GM19395 (cell line): ENCODE measurements at regions not wholly inside any gene's neighbourhood (a gene's known extent, or its start where the extent isn't known, plus 50 kb on each side); places are given as distances from the start of the nearest gene placed in this dataset.

Source experiments
- ATAC-seq: cut with Tn5 transposase; IDR thresholded peaks from one replicate; pipeline ENCODE4 v1.9.1; 2021; ENCODE audit warnings: mild to moderate bottlenecking, moderate library complexity; ENCODE audit not compliant: unreplicated experiment

GRCh38 chr5:165527577-165527976 lies 2022.2 kb downstream of the MAT2B start:
- ATAC-seq, result no peak

GRCh38 chr5:165538065-165538464 lies 2032.6 kb downstream of the MAT2B start:
- no peak for ATAC-seq

GRCh38 chr5:165559645-165560044 lies 2054.2 kb downstream of the MAT2B start:
- no peak for ATAC-seq

GRCh38 chr5:165560648-165561047 lies 2055.2 kb downstream of the MAT2B start:
- ATAC-seq, result no peak

- no peak for ATAC-seq
Observed at GRCh38 chr5:165565911-165566310, 2060.5 kb downstream of the MAT2B start.

- ATAC-seq, result no peak
Observed at GRCh38 chr5:165569551-165569950, 2064.1 kb downstream of the MAT2B start.

GRCh38 chr5:165573445-165573844 lies 2068.0 kb downstream of the MAT2B start:
- ATAC-seq, result no peak

GRCh38 chr5:165574100-165574499 lies 2068.7 kb downstream of the MAT2B start:
- ATAC-seq, result no peak

GRCh38 chr5:165576678-165577275 lies 2071.4 kb downstream of the MAT2B start:
- ATAC-seq, result no peak

- ATAC-seq, result no peak
Observed at GRCh38 chr5:165579911-165580310, 2074.5 kb downstream of the MAT2B start.

- no peak for ATAC-seq
Observed at GRCh38 chr5:165594693-165595092, 2089.3 kb downstream of the MAT2B start.

GRCh38 chr5:165602529-165602928 lies 2097.1 kb downstream of the MAT2B start:
- no peak for ATAC-seq

- no peak for ATAC-seq
Observed at GRCh38 chr5:165607026-165607425, 2101.6 kb downstream of the MAT2B start.

GRCh38 chr5:165609871-165610270 lies 2104.5 kb downstream of the MAT2B start:
- ATAC-seq, result no peak

- no peak for ATAC-seq
Observed at GRCh38 chr5:165616490-165617405, 2111.3 kb downstream of the MAT2B start.

GRCh38 chr5:165617491-165617890 lies 2112.1 kb downstream of the MAT2B start:
- no peak for ATAC-seq

GRCh38 chr5:165620394-165620793 lies 2115.0 kb downstream of the MAT2B start:
- no peak for ATAC-seq

- no peak for ATAC-seq
Observed at GRCh38 chr5:165622864-165623536, 2117.6 kb downstream of the MAT2B start.

GRCh38 chr5:165624166-165624946 lies 2118.9 kb downstream of the MAT2B start:
- ATAC-seq, result no peak

- no peak for ATAC-seq
Observed at GRCh38 chr5:165626161-165626560, 2120.7 kb downstream of the MAT2B start.
